Glomerular visceral epithelial cell (primary cell): ENCODE measurements at regions not wholly inside any gene's neighbourhood (a gene's known extent, or its start where the extent isn't known, plus 50 kb on each side); places are given as distances from the start of the nearest gene placed in this dataset.
A peak's percentile ranks its signal among the peaks of the same experiment; 100 is the strongest.

Experiments used
- DNase-seq: peaks from one replicate; pipeline ENCODE4 v3.0.0-alpha.2; 2016; ENCODE audit errors: extremely low spot score

- no peak for DNase-seq
These were observed 236.5 kb downstream of the FOXO1 start for GRCh38 chr13:40429706-40430545.

GRCh38 chr13:40432018-40432978 lies 234.1 kb downstream of the FOXO1 start:
- no peak for DNase-seq

GRCh38 chr13:40433001-40433400 lies 233.4 kb downstream of the FOXO1 start:
- no peak for DNase-seq

GRCh38 chr13:40433577-40433976 lies 232.9 kb downstream of the FOXO1 start:
- no peak for DNase-seq

GRCh38 chr13:40434516-40435397 lies 231.7 kb downstream of the FOXO1 start:
- DNase-seq: no peak

GRCh38 chr13:40438022-40438680 lies 228.3 kb downstream of the FOXO1 start:
- DNase-seq: no peak

GRCh38 chr13:40438999-40439797 lies 227.2 kb downstream of the FOXO1 start:
- no peak for DNase-seq

- DNase-seq: no peak
These were observed 226.5 kb downstream of the FOXO1 start for GRCh38 chr13:40439928-40440327.

- DNase-seq: peak; percentile 63
These were observed 225.2 kb downstream of the FOXO1 start for GRCh38 chr13:40440990-40441820.

- DNase-seq: no peak
These were observed 224.2 kb downstream of the FOXO1 start for GRCh38 chr13:40442231-40442630.

GRCh38 chr13:40442826-40443225 lies 223.6 kb downstream of the FOXO1 start:
- peak; percentile 11 for DNase-seq

GRCh38 chr13:40444241-40444640 lies 222.2 kb downstream of the FOXO1 start:
- no peak for DNase-seq

- peak; percentile 97 for DNase-seq
These were observed 220.9 kb downstream of the FOXO1 start for GRCh38 chr13:40445557-40445990.

- DNase-seq: peak; percentile 36
These were observed 220.1 kb downstream of the FOXO1 start for GRCh38 chr13:40446365-40446764.

- DNase-seq: no peak
These were observed 218.6 kb downstream of the FOXO1 start for GRCh38 chr13:40447857-40448256.

GRCh38 chr13:40452038-40452666 lies 214.3 kb downstream of the FOXO1 start:
- DNase-seq: no peak

- no peak for DNase-seq
These were observed 213.6 kb downstream of the FOXO1 start for GRCh38 chr13:40452741-40453334.

GRCh38 chr13:40453351-40454021 lies 213.0 kb downstream of the FOXO1 start:
- DNase-seq: no peak
